Skeletal muscle tissue (tissue), 3 donors: ENCODE measurements at regions not wholly inside any gene's neighbourhood (a gene's known extent, or its start where the extent isn't known, plus 50 kb on each side); places are given as distances from the start of the nearest gene placed in this dataset.

Source experiments
- H3K27ac ChIP-seq: one replicate; pipeline ENCODE4 v1.7.0; 2013; ENCODE audit warnings: mild to moderate bottlenecking, low read depth, low read length, inconsistent platforms
- H3K27me3 ChIP-seq, 3 donors: one replicate each; pipeline ENCODE4 v1.7.0; 2013; ENCODE audit warnings: low read length in 3 of 3; ENCODE audit not compliant: control insufficient read depth in 3 of 3, insufficient read depth in 3 of 3
- H3K36me3 ChIP-seq, 3 donors: one replicate each; pipeline ENCODE4 v1.7.0; 2013; ENCODE audit warnings: low read length in 3 of 3; ENCODE audit not compliant: control insufficient read depth in 3 of 3, insufficient read depth in 3 of 3
- H3K4me1 ChIP-seq, 3 donors: one replicate each; pipeline ENCODE4 v1.7.0; 2013; ENCODE audit warnings: low read length in 3 of 3, mild to moderate bottlenecking in 3 of 3; ENCODE audit not compliant: control insufficient read depth in 3 of 3, insufficient read depth in 3 of 3
- H3K4me3 ChIP-seq, 3 donors: one replicate each; pipeline ENCODE4 v1.7.0; 2013; ENCODE audit warnings: low read length in 3 of 3
- H3K9ac ChIP-seq, 3 donors: one replicate each; pipeline ENCODE4 v1.7.0; 2013; ENCODE audit warnings: low read length in 3 of 3, mild to moderate bottlenecking in 3 of 3, moderate library complexity in 2 of 3, low read depth in 1 of 3
- H3K9me3 ChIP-seq, 3 donors: one replicate each; pipeline ENCODE4 v1.7.0; 2013; ENCODE audit warnings: low read length in 3 of 3; ENCODE audit not compliant: control insufficient read depth in 3 of 3
- donor health status: Osteomylitis.

GRCh38 chr15:87461631-87462030 is 794.9 kb downstream of the NTRK3 start:
- Histone ChIP-seq H3K4me1 (no peaks in the 10 kb centered on the region), H3K4me3 (no peak overlapping the region), H3K27me3 (no peaks in the 10 kb centered on the region), H3K27ac (no peak overlapping the region), H3K9me3 (no peaks in the 10 kb centered on the region), H3K9ac (no peak overlapping the region), H3K36me3 (no peaks in the 10 kb centered on the region)

- Histone ChIP-seq H3K36me3 (no peaks in the 10 kb centered on the region), H3K27me3 (no peaks in the 10 kb centered on the region), H3K4me3 (no peak overlapping the region), H3K9ac (no peak overlapping the region), H3K27ac (no peak overlapping the region), H3K9me3 (no peaks in the 10 kb centered on the region), H3K4me1 (no peaks in the 10 kb centered on the region)
Measured at GRCh38 chr15:87454860-87455259, 801.7 kb downstream of the NTRK3 start.

- Histone ChIP-seq H3K9me3 (no peaks in the 10 kb centered on the region), H3K4me1 (no peaks in the 10 kb centered on the region), H3K27me3 (no peaks in the 10 kb centered on the region), H3K9ac (no peak overlapping the region), H3K27ac (no peak overlapping the region), H3K36me3 (no peaks in the 10 kb centered on the region), H3K4me3 (no peak overlapping the region)
Measured at GRCh38 chr15:87450314-87450713, 806.2 kb downstream of the NTRK3 start.

- Histone ChIP-seq H3K4me3 (no peak overlapping the region), H3K4me1 (no peaks in the 10 kb centered on the region), H3K36me3 (no peaks in the 10 kb centered on the region), H3K9me3 (no peaks in the 10 kb centered on the region), H3K27ac (no peak overlapping the region), H3K9ac (no peak overlapping the region), H3K27me3 (no peaks in the 10 kb centered on the region)
Measured at GRCh38 chr15:87439090-87439489, 817.4 kb downstream of the NTRK3 start.

GRCh38 chr15:87433871-87434270 is 822.7 kb downstream of the NTRK3 start:
- no peaks in the 10 kb centered on the region for H3K4me1 ChIP-seq
- H3K27me3 ChIP-seq: no peaks in the 10 kb centered on the region
- H3K27ac ChIP-seq: no peak overlapping the region
- no peak overlapping the region for H3K9ac ChIP-seq
- H3K4me3 ChIP-seq: no peak overlapping the region
- H3K36me3 ChIP-seq: no peaks in the 10 kb centered on the region
- no peaks in the 10 kb centered on the region for H3K9me3 ChIP-seq

- no peak overlapping the region for H3K27ac ChIP-seq
- H3K36me3 ChIP-seq: no peaks in the 10 kb centered on the region
- no peak overlapping the region for H3K4me3 ChIP-seq
- H3K9me3 ChIP-seq: no peaks in the 10 kb centered on the region
- H3K4me1 ChIP-seq: no peaks in the 10 kb centered on the region
- no peak overlapping the region for H3K9ac ChIP-seq
- no peaks in the 10 kb centered on the region for H3K27me3 ChIP-seq
Measured at GRCh38 chr15:87429754-87430153, 826.8 kb downstream of the NTRK3 start.

- Histone ChIP-seq H3K4me3 (no peak overlapping the region), H3K4me1 (no peaks in the 10 kb centered on the region), H3K9ac (no peak overlapping the region), H3K27me3 (no peaks in the 10 kb centered on the region), H3K36me3 (no peaks in the 10 kb centered on the region), H3K9me3 (no peaks in the 10 kb centered on the region), H3K27ac (no peak overlapping the region)
Measured at GRCh38 chr15:87420017-87420416, 836.5 kb downstream of the NTRK3 start.

- Histone ChIP-seq H3K4me1 (no peaks in the 10 kb centered on the region), H3K9ac (no peak overlapping the region), H3K27me3 (no peaks in the 10 kb centered on the region), H3K36me3 (no peaks in the 10 kb centered on the region), H3K4me3 (no peak overlapping the region), H3K9me3 (no peaks in the 10 kb centered on the region), H3K27ac (no peak overlapping the region)
Measured at GRCh38 chr15:87419344-87419743, 837.2 kb downstream of the NTRK3 start.

GRCh38 chr15:87416591-87417257 is 839.8 kb downstream of the NTRK3 start:
- H3K27ac ChIP-seq: no peak overlapping the region
- H3K9ac ChIP-seq: no peak overlapping the region
- H3K9me3 ChIP-seq: no peaks in the 10 kb centered on the region
- no peaks in the 10 kb centered on the region for H3K4me1 ChIP-seq
- H3K4me3 ChIP-seq: no peak overlapping the region
- H3K36me3 ChIP-seq: no peaks in the 10 kb centered on the region
- no peaks in the 10 kb centered on the region for H3K27me3 ChIP-seq

- Histone ChIP-seq H3K27me3 (no peaks in the 10 kb centered on the region), H3K27ac (no peak overlapping the region), H3K4me1 (no peaks in the 10 kb centered on the region), H3K9me3 (no peaks in the 10 kb centered on the region), H3K4me3 (no peak overlapping the region), H3K9ac (no peak overlapping the region), H3K36me3 (no peaks in the 10 kb centered on the region)
Measured at GRCh38 chr15:87408902-87409301, 847.6 kb downstream of the NTRK3 start.
